Astrocyte of the spinal cord (primary cell): ENCODE measurements at regions not wholly inside any gene's neighbourhood (a gene's known extent, or its start where the extent isn't known, plus 50 kb on each side); places are given as distances from the start of the nearest gene placed in this dataset.

Experiments
- DNase-seq: peaks from one replicate; pipeline ENCODE4 v3.0.0; 2011; ENCODE audit warnings: low read depth, low spot score
- H3K4me3 ChIP-seq: 2 replicates; pipeline ENCODE4 v1.5.1; 2011; ENCODE audit warnings: low read depth, mild to moderate bottlenecking, low read length, moderate library complexity
- CTCF ChIP-seq: IDR thresholded peaks from 2 replicates; pipeline ENCODE4 v1.5.1; 2012; ENCODE audit warnings: low read depth, mild to moderate bottlenecking, low read length, inconsistent platforms
- in situ Hi-C: cut with HindIII; loops from 2 replicates; pipeline ENCODE4 v1.10.0; 2017; ENCODE audit warnings: low sequenced_read_pairs

- no peak for DNase-seq
- no peak for TF ChIP-seq CTCF
- no peak overlapping the region for H3K4me3 ChIP-seq
- in situ Hi-C loops = no loop called here
These were observed 394.1 kb upstream of the NBEA start for GRCh38 chr13:34547929-34548328.

GRCh38 chr13:34553376-34553775, 388.7 kb upstream of the NBEA start:
- no peak overlapping the region for H3K4me3 ChIP-seq
- in situ Hi-C loops = no loop called here
- no peak for DNase-seq
- no peak for TF ChIP-seq CTCF

GRCh38 chr13:34555988-34556387, 386.1 kb upstream of the NBEA start:
- DNase-seq = no peak
- no peak for TF ChIP-seq CTCF
- in situ Hi-C loops = no loop called here
- H3K4me3 ChIP-seq = no peak overlapping the region

- in situ Hi-C loops = no loop called here
- no peak for DNase-seq
- no peak for TF ChIP-seq CTCF
- H3K4me3 ChIP-seq = no peak overlapping the region
These were observed 381.0 kb upstream of the NBEA start for GRCh38 chr13:34561033-34561432.

GRCh38 chr13:34567597-34567996, 374.5 kb upstream of the NBEA start:
- no peak overlapping the region for H3K4me3 ChIP-seq
- TF ChIP-seq CTCF = no peak
- in situ Hi-C loops = no loop called here
- DNase-seq = no peak

- no peak for TF ChIP-seq CTCF
- DNase-seq = no peak
- in situ Hi-C loops = no loop called here
- H3K4me3 ChIP-seq = no peak overlapping the region
These were observed 371.2 kb upstream of the NBEA start for GRCh38 chr13:34570698-34571353.

GRCh38 chr13:34571716-34572115, 370.4 kb upstream of the NBEA start:
- H3K4me3 ChIP-seq = no peak overlapping the region
- in situ Hi-C loops = no loop called here
- no peak for TF ChIP-seq CTCF
- DNase-seq = no peak
